DMS53 treated with DMSO at 0.1 percent for 48 hours (cell line): ENCODE measurements at regions not wholly inside any gene's neighbourhood (a gene's known extent, or its start where the extent isn't known, plus 50 kb on each side); places are given as distances from the start of the nearest gene placed in this dataset.

Experiments used
- DNase-seq: peaks from one replicate; lab custom pipeline; 2025; ENCODE audit not compliant: unreplicated experiment; lab: John Stamatoyannopoulos, UW

DNA sequence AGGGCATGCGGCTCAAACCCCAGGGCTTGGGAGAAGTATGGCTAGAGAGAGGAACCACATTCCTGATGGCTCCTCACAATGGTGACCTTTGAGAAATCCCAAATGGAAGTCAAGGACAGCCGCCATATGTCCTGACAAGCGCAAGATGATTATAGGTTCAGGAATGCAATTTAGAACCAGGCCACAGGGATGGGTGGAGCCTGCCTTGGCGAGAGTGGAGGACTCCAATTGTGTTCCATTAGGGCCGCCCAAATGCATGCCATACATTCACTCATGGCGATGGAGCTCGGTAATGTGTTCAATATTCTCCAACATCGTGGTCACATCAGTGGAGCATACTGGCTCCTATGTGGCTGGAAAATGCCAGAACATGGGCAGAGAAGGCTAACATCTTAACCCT is 662.9 kb upstream of the ID2 start:
- no peak for DNase-seq

- DNase-seq: no peak
These were observed 661.9 kb upstream of the ID2 start for GRCh38 chr2:8019934-8020333.

GRCh38 chr2:8021921-8022320 is 659.9 kb upstream of the ID2 start:
- no peak for DNase-seq

- no peak for DNase-seq
These were observed 658.8 kb upstream of the ID2 start for GRCh38 chr2:8022908-8023640.

- no peak for DNase-seq
These were observed 657.4 kb upstream of the ID2 start for GRCh38 chr2:8024506-8024905.

GRCh38 chr2:8026381-8026780 is 655.5 kb upstream of the ID2 start:
- DNase-seq: no peak

DNA sequence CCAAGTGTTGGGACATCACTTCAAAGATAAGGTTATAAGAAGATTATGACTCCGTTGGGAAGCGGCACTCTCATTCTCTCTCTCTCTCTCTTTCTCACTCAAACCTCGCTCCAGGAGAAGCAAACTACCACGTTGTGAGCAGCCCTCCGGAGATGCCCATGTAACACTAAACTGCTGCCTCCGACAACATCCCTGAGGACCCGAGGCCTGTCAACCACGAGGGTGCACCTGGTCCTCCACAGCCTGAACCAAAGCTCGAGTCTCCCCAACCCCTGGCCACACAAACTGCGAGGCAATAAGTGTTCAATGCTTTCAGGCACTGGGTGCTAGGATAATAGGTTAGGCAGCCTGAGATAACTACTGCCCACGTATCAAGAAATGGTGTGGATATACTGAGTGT is 654.5 kb upstream of the ID2 start:
- no peak for DNase-seq

GRCh38 chr2:8028036-8028435 is 653.8 kb upstream of the ID2 start:
- no peak for DNase-seq

DNA sequence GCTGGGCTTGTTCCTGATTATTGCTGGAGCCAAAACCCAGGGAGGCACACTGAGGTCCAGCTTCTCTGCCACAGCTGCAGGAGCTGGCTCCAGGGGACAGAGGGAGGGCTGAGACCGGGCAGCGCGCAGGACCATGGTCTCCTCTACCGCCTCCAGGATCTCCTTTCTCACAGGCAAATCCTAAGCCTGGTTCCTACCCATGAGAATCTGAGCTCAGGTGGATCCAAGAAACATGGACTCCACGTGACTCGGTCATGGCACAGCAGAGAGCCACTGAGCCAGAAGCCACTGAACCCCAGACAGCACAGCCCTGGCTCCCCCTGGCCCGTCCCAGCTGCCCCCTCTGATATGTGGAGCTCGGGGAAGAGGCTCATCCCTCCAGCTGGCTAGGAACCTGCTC is 653.4 kb upstream of the ID2 start:
- no peak for DNase-seq

GRCh38 chr2:8028981-8029380 is 652.9 kb upstream of the ID2 start:
- no peak for DNase-seq

- no peak for DNase-seq
These were observed 651.1 kb upstream of the ID2 start for GRCh38 chr2:8030573-8031303.

GRCh38 chr2:8031370-8031769 is 650.5 kb upstream of the ID2 start:
- no peak for DNase-seq

GRCh38 chr2:8033546-8034096 is 648.2 kb upstream of the ID2 start:
- no peak for DNase-seq

DNA sequence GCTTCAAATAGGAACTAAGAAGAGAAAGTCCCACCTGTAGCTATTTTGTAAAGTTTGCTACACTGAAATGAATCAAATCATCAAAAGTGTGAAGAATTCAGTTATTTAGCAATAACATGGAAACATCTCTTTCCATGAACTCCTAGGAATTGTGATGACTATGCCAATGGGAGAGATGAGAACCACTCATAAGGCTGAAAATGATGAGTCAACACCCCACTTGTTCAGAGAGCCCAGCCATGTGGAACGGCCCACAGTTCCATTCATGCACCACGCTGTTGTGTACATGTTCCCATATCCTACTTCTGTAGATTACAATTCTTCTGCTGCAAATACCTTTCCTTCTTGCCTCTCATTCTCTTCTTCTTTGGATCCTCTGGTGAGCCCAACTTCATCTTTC is 645.5 kb upstream of the ID2 start:
- peak; percentile 75 for DNase-seq

GRCh38 chr2:8039732-8040131 is 642.1 kb upstream of the ID2 start:
- DNase-seq: no peak

DNA sequence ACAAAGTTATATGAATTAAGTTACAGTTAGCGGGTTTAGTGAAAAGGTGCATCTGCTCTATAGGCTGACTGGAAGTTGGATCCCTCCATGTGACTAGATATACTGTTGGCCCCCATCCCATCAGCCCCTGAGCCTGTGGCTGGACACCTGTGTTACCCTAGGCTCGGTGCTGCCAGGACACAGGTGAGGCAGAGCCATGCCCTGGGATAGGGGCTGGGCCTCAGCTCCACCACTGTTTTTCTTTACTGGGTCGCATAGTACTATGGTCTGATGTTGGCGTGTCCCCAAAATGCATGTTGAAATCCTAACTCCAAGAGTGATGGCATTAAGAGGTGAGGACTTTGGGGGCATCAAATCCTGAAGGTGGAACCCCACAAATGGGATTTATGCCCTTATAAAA is 638.6 kb upstream of the ID2 start:
- DNase-seq: no peak

GRCh38 chr2:8044046-8044594 is 637.7 kb upstream of the ID2 start:
- DNase-seq: no peak

GRCh38 chr2:8045081-8045614 is 636.7 kb upstream of the ID2 start:
- DNase-seq: no peak

GRCh38 chr2:8046849-8047248 is 635.0 kb upstream of the ID2 start:
- no peak for DNase-seq

DNA sequence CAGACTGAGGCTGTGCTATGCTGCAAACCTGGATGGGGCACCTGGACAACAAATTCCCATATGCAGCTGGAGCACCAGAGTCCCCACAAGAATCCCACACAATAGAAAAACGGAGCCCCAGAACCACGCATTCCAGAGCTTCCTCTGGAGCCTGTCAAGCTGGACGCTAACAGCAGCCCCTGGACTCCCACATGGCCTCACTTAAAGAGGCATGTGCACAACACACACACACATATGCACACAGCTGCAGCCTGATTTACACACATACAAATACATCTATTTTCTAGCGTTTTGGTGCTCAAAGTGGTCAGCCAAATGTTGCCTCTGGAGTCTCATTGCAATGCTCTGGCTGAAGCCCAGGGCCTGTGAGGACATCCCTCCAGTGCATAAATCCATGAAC is 632.7 kb upstream of the ID2 start:
- no peak for DNase-seq

- no peak for DNase-seq
These were observed 631.8 kb upstream of the ID2 start for GRCh38 chr2:8049851-8050571.
